Activated CD8-positive, alpha-beta memory T cell treated with anti-CD3 and anti-CD28 coated beads for 1 hour (primary cell): ENCODE measurements at regions not wholly inside any gene's neighbourhood (a gene's known extent, or its start where the extent isn't known, plus 50 kb on each side); places are given as distances from the start of the nearest gene placed in this dataset.

Experiments
- DNase-seq, 2 donors: peaks; one replicate each; pipeline ENCODE4 v3.0.0-alpha.2; 2020; ENCODE audit warnings: low read depth in 1 of 2; ENCODE audit errors: extremely low read depth in 1 of 2

DNA sequence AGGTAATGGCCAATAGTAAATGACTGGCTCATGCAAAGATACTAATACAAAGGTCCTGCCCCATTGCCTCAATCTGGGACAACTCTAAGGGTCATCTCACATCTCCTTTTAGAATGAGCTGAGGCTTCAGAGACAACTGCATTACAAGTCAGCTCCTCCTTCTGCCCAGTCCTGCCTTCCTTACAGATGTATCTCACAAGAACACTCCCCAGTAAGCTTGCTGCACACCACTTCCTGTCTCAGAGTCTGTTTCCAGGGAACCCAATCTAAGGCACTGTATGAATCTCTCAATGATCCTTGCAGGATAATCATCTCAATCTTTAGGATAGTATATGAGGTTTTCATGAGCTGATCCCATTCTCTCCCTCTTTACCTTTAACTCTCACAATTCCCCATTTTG, 57.8 kb upstream of the ZDHHC17 start:
- DNase-seq: no peak

DNA sequence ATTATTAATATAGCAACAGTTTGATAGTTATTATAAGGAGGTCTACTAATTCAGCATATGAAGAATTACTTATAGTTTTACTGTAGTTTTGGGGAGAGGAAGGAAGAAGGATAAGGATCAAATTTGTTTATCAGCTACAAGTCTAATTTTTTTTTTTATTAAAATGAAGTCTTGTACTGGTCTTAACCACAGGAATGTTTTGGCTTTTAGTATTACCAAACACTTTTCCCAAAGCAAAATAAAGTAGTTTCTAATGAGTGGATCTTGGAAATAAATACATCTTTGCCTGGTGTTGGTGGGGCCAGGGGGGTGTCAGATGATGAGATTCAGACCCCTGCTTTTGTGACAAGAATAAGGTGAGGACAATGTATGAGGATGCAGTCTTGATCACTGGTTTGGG, 57.2 kb upstream of the ZDHHC17 start:
- DNase-seq: no peak

DNA sequence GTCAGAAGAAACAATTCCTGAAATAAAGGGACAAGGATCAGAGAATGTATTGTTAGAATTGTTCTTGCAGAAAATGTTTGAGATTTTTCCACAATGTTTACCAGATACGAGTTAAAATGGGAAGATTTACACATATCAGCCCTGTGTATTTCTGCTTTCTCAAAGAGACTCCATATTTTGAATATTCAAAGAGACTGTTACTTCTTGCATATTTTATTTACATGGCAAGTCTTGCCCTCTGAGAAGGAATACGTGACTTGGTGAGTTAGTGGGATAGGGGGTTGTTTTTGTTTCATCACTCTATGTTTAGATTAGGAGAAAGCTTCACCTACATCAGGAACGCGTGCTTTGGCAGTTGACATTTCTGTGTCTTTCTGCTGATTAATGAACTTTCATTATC, 56.1 kb upstream of the ZDHHC17 start:
- no peak for DNase-seq

DNA sequence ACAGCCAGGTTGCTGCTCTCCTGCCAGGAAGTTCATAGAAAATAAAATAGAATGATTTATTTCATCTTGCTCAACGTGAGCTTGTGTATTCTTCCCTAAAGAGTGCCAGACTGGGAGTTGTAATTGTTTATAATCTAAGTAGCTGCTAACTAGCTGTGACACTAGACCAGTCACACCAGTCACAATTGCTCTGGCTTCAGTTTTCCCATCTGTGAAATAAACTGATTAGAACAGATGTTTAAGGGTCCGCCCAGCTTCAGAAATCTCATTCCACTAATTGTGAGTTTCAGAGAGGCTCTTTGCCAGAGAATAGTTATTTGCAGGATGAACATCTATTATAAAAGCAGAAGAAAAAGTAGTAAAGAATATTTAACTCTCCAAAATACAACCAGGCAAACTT, 55.6 kb upstream of the ZDHHC17 start:
- no peak for DNase-seq

DNA sequence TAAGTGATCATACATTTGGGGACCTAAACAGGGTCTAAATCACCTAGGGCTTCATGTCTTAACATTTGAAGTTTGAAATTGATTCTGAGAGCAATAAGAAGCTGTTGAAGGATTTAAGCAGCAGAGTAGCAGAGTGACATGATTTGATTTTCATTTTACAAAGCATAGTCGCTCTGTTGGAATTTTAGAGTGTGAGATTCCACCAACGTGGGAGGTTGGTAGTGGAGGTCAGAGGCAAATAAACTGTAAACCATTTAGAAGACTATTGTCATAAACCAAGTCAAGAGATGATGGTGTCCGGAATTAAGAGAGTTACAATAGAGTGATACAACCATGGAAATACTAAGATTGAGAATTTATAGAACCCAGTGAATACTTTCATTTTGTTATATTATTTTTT, 52.7 kb upstream of the ZDHHC17 start:
- no peak for DNase-seq

DNA sequence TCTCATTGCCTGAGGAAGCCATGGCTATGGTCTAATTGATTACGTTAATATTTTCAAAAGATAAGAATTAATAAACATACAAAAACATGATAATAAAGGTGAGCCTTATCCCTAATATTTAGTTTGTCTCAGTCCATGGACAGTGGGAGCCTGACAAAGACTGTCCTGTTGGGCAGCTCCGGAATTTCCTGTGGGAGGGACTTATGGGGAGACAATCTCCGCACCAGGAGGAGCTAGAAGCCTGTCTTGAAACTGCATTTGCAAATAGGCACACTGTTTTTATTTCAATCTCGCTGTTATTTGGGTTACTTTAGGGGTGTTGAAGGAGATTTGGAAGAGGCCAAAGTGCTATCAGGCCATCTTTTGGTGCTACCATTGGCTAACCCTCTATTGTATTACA, 50.8 kb upstream of the ZDHHC17 start:
- no peak for DNase-seq

DNA sequence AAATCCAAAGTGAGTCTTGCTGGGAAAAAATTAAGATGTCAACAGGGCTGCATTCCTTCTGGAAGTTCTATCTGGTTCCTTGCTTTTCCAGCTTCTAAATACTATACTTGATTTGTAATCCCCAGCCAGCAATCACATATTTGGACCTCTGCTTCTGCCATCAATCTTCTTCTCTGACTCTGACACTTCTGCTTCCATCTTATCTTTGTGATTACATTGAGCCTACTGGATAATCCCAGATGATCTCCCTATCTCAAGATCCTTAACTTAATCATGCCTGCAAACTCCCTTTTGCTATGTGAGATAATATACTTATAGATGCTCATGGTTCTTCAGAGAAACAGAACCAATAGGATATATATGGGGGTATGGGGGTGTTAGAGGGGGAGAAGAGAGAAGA, 49.9 kb upstream of the ZDHHC17 start:
- DNase-seq: no peak
